ENCODE measurements at regions not wholly inside any gene's neighbourhood (a gene's known extent, or its start where the extent isn't known, plus 50 kb on each side); places are given as distances from the start of the nearest gene placed in this dataset.

GRCh38 chr1:116851846-116852245 lies 57.9 kb upstream of the PTGFRN start:
- no peak for TF ChIP-seq CTCF (IDR thresholded peaks at IDR 0.05)
- no peak for TF ChIP-seq POLR2A (IDR thresholded peaks at IDR 0.05)
- no peak for TF ChIP-seq EP300 (IDR thresholded peaks at IDR 0.05)
